GM13976 (cell line): ENCODE measurements at regions not wholly inside any gene's neighbourhood (a gene's known extent, or its start where the extent isn't known, plus 50 kb on each side); places are given as distances from the start of the nearest gene placed in this dataset.

Source experiments
- DNase-seq: peaks from one replicate; pipeline ENCODE4 v3.0.0; 2012; ENCODE audit warnings: low spot score
- CTCF ChIP-seq: IDR thresholded peaks from 2 replicates; pipeline ENCODE4 v1.5.1; 2012; ENCODE audit warnings: borderline replicate concordance, mild to moderate bottlenecking; ENCODE audit not compliant: insufficient read depth; ENCODE audit errors: extremely low read depth, missing control alignments, control extremely low read depth
- in situ Hi-C: fragments of 300-500 bp; cut with MboI; formaldehyde crosslinking; loops from one replicate; pipeline ENCODE4 v1.12.0; 2022; ENCODE audit warnings: low sequenced_read_pairs, mixed read lengths, inconsistent platforms; ENCODE audit not compliant: unreplicated experiment

GRCh38 chr2:238700506-238701340, 147.2 kb upstream of the TWIST2 start:
- in situ Hi-C loops = no loop called here
- no peak for TF ChIP-seq CTCF
- no peak for DNase-seq

GRCh38 chr2:238701341-238702206, 146.3 kb upstream of the TWIST2 start:
- in situ Hi-C loops = no loop called here
- no peak for TF ChIP-seq CTCF
- DNase-seq = no peak

- no peak for DNase-seq
- in situ Hi-C loops = no loop called here
- no peak for TF ChIP-seq CTCF
Measured at GRCh38 chr2:238702276-238703052, 145.4 kb upstream of the TWIST2 start.

GRCh38 chr2:238703053-238703415, 144.9 kb upstream of the TWIST2 start:
- no peak for TF ChIP-seq CTCF
- in situ Hi-C loops = no loop called here

GRCh38 chr2:238703436-238703835, 144.4 kb upstream of the TWIST2 start:
- no peak for DNase-seq
- in situ Hi-C loops = no loop called here
- TF ChIP-seq CTCF = no peak

More at GRCh38 chr2:238703053-238703415, 144.9 kb upstream of the TWIST2 start:
- no peak for DNase-seq
